GM12864 (cell line): ENCODE measurements at regions not wholly inside any gene's neighbourhood (a gene's known extent, or its start where the extent isn't known, plus 50 kb on each side); places are given as distances from the start of the nearest gene placed in this dataset.

Experiments used
- DNase-seq: peaks from one replicate; pipeline ENCODE4 v3.0.0-alpha.2; 2011; ENCODE audit warnings: low read depth
- H3K4me3 ChIP-seq: 2 replicates; pipeline ENCODE4 v1.5.1; 2011; ENCODE audit warnings: mild to moderate bottlenecking, low read depth, low read length, control low read depth
- TF ChIP-seq, protein P1 (sequence below): IDR thresholded peaks from 2 replicates; pipeline ENCODE4 v1.5.1; 2011; ENCODE audit warnings: low read depth, mild to moderate bottlenecking, moderate library complexity, low read length, control low read depth, inconsistent platforms; ENCODE audit errors: missing control alignments

DNA sequence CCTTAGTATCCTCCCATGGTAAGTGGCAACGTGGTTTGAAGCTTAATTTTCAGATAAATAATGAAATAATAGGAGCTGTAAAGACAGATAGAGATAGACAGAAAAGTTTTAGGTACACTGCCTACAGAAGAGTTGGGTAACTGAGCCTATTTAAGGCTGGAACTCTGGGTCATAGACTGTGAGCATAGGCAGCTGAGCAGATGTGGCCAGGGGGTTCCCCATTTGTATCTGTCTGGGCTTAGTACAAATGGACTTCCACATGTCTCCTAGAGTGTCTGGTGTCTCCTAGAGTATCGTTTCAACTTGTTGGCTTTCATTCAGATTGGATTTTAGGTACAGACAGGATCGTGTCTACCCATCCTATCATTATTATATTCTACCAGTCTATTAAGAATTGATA, 649.8 kb downstream of the DHX35 start:
- TF ChIP-seq, protein P1, sequence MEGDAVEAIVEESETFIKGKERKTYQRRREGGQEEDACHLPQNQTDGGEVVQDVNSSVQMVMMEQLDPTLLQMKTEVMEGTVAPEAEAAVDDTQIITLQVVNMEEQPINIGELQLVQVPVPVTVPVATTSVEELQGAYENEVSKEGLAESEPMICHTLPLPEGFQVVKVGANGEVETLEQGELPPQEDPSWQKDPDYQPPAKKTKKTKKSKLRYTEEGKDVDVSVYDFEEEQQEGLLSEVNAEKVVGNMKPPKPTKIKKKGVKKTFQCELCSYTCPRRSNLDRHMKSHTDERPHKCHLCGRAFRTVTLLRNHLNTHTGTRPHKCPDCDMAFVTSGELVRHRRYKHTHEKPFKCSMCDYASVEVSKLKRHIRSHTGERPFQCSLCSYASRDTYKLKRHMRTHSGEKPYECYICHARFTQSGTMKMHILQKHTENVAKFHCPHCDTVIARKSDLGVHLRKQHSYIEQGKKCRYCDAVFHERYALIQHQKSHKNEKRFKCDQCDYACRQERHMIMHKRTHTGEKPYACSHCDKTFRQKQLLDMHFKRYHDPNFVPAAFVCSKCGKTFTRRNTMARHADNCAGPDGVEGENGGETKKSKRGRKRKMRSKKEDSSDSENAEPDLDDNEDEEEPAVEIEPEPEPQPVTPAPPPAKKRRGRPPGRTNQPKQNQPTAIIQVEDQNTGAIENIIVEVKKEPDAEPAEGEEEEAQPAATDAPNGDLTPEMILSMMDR, result no peak
- DNase-seq, result no peak

DNA sequence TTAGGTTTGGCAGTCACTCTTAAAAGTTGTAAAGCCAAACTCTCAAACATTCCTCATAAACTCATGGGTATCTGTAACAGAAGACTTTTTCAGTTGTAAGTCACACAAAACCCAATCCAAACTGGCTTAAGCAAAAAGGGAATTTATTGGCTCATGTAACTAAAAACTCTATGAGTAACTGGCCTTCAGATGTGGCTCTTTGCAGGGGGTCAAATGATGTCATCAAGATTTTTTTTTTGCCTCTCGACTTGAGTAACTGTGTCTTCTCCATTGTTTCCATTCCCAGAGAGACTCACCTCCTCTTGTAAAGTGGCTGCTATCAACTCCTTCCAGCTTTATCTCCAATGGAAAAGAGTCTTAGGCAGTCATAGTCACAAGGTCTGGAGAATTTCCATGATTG, 645.0 kb downstream of the DHX35 start:
- TF ChIP-seq, protein P1, result no peak
- no peak for DNase-seq
- H3K4me3 ChIP-seq, result no peak overlapping the region

More for the DNA sequence above, 649.8 kb downstream of the DHX35 start:
- H3K4me3 ChIP-seq, result no peak overlapping the region

DNA sequence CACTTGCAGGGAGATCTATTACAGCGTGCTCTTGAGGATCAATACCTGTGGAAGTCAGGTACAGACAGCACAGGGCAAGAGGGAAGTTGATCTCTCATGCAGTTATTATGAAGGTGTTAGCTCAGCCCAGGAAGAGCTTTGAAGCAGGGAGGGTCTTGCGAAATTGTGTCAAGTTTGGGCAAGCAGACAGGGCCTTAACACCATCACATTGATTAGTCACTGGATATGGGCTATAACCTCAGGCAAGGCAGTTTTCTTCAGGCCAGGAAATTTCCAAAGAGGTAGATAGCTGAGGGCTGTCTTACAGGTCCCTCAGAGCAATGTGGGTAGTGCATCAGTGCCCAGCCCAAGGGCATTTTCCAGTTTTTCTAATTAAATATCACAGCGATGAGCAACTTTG, 643.8 kb downstream of the DHX35 start:
- TF ChIP-seq, protein P1, result no peak
- no peak overlapping the region for H3K4me3 ChIP-seq
- DNase-seq, result no peak

GRCh38 chr20:39605361-39605760, 643.2 kb downstream of the DHX35 start:
- no peak overlapping the region for H3K4me3 ChIP-seq
- DNase-seq, result no peak
- TF ChIP-seq, protein P1, result no peak

DNA sequence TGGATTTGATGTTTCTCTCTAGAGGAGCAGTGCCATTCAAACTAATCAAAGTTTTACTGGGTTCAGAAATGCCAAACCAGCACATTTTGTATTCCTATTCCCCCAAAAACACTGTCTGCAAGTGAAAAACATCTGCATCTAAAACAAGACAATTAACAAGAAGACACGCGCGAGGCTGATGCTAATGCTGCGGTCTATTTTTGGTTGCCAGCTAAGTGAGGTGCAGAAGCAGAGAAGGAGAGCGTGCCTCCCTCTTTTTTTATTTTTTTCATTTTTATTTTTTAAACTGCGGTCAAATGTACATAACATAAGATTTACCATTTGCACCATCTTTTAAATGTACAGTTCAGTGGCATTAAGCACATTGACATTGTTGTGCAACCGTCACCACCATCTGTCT, 641.1 kb downstream of the DHX35 start:
- no peak overlapping the region for H3K4me3 ChIP-seq
- TF ChIP-seq, protein P1, result no peak
- no peak for DNase-seq

DNA sequence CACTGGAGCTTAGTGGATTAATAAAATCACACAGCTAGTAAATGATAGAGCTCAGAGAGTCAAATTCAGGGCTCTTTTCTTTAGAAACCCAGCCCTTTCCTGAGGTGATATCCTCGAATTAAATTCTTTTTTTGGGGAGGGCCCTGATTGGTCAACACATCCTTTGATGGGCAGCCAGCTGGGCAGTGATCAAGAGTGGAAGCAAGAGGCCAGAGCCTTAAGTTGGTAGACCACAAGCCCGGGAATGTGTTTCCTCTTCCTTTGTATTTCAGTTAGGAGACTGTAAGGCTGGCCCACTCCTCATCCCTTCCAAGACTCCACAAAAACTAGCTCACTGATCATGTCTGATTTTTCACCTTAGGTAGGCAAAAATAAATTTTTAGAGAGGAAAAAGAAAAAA, 640.5 kb downstream of the DHX35 start:
- H3K4me3 ChIP-seq, result no peak overlapping the region
- no peak for DNase-seq
- TF ChIP-seq, protein P1, result no peak

DNA sequence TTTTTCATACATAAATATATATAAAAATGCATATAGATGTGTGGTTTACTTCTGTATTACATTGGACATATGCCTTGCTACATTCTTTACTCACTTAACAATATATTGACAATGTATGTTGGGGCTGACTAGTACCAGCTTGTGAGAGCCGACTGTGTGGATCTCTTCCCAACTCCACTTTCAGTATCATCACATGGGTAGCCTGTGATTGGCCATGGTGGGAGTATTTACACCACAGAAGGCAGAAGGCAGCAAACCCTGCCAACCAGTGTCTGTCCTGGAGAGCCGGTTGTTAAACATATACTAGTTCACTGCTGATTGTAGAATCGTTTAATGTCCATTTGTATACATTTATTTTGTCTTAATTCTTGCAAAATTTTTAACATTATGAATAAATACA, 638.7 kb downstream of the DHX35 start:
- TF ChIP-seq, protein P1, result no peak
- H3K4me3 ChIP-seq, result no peak overlapping the region
- DNase-seq, result no peak
